NCI-H446 treated with DMSO at 0.1 percent for 48 hours (cell line): ENCODE measurements at regions not wholly inside any gene's neighbourhood (a gene's known extent, or its start where the extent isn't known, plus 50 kb on each side); places are given as distances from the start of the nearest gene placed in this dataset.
"Not testable (repeated sequence)": the region's sequence is repeated elsewhere in the genome, so short reads cannot be mapped to it uniquely, and the experiment has no call there.

Experiments used
- DNase-seq: peaks from one replicate; lab custom pipeline; 2025; lab: John Stamatoyannopoulos, UW

DNA sequence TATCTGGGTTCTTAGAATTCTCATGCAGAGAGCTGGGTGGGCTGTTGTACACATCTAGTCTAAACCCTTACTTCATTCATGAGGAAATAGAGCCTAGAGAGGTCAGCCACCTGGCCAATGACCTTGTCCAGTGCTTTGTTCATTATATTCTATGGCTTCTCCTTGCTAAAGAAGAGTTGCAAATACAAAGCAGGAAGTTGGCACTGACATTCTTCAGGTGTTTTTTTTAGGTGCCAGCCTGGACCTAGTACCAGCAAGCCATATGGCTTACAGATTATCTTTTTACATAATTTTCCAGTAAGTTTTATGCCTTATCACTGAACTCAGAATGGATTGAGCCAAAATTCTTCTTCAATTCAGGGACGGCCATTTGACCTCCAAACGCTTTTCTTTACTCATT, 54.7 kb upstream of the PGM2 start:
- no peak for DNase-seq

- no peak for DNase-seq
These were observed 56.5 kb upstream of the PGM2 start for GRCh38 chr4:37770016-37770415.

DNA sequence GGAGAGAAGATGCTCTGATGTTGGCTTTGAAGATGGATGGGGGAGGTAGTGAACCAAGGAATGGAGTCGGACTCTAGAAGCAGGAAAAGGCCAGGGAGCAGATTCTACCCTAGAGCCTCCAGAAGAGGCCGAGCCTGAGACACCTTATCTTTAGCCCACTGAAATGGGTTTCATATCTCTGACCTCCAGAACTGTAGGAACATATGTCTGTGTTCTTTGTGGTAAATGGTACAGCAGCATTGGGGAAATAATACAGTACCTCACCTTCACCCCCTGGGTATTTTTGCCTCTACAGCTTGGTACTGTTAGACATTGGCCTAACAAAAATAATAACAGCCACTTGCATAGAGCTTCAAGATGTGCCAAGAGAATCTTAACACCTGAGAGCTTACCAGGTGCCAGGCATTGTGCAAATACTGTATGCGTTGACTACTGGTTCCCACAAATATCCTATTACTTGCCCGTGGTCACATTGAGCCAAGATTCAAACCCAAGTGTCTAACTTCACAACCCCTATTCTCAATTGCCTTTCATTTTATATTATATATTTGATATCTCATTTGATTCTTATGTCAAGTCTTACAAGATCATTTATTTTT, 57.0 kb upstream of the PGM2 start:
- no peak for DNase-seq

GRCh38 chr4:37767546-37767945, 58.9 kb upstream of the PGM2 start:
- peak; percentile 5 for DNase-seq

GRCh38 chr4:37767019-37767418, 59.5 kb upstream of the PGM2 start:
- DNase-seq = no peak

GRCh38 chr4:37765741-37766140, 60.7 kb upstream of the PGM2 start:
- DNase-seq = no peak

DNA sequence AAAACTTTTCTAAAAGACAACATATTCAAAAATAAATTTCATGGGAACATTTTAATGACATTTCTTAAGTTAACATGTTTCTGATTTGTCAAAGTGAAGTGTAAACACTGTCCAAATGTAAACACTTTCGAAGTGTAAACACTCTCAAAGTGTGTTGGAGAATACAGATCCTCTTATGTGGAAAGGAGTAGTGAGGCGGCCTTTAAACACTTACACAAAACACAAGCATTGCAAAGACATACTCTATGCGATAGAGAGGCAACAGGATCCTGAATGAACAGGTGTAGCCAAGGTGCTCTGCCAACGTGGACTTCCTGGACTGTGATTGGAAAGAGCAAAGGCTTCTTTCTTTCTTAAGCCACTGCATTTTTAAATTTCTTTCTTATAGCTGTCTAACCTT, 62.7 kb upstream of the PGM2 start:
- no peak for DNase-seq

- DNase-seq = no peak
These were observed 63.5 kb upstream of the PGM2 start for GRCh38 chr4:37762991-37763368.

DNA sequence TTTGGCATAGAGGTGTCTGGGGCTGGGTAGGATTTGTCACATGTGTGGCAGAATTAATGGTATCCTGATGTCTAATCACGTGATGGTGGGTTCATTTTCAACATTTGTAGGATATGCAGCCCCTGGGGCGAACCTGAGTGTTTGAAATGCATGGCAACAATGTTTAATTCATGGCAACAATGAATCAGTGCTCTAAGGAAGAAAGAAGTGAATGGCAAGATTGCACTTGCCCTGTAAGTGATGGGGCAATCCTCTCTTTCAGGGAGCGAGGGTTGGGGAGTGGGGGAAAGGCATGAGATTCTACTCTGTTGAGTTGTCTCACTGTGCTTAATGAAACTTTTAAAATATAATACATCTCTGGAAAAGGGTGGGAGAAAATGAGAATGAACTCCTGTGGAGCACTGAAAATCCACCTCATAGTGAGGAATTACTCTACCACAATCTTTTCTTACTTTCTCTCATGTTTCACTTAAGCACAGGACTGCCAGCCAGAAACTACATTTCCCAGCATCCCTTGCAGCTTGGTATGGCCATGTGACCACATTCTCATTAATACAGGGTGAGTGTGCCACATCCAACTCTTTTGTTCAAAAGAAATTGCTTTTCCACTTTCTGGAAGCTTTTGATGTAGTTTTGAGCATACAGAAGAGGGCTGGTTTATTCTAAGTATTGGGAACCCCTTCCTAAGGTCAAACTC, 64.0 kb upstream of the PGM2 start:
- no peak for DNase-seq

DNA sequence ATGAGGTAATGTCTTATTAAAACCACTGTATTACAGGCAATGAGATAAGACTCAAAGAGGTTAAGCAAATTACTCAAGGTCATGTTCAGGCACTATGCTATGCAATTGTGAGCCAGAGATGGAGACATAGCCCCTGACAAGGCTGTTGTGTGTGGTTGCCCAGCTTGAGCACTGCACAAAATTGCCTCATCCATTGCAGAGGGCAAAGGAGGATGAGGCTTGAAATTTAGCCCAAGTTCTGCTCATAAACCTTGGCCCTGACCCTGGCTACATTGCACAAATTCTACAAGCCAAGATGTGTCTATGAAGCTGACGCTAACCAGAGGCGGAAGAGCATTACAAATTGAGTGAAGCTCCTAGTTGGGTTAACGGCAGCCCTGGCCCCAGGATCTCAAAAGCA, 65.6 kb upstream of the PGM2 start:
- no peak for DNase-seq

DNA sequence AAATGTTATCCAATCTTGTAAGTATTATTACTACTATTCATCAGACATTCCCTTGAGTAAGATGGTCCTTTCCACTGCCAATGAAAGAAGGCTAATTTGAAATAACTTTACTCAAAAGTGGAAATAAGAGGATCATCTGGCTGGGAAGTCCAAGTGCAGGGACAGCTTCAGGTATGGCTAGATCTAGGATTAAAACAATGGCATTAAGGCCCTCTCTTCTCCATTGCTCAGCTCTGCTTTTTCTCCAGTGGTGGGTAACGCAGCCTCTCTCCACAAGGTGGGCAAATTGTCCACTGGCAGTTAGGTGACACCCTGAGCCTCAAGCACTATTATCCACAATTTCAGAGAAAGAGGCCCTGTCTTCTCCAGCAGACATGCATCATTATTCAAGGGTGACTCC, 66.7 kb upstream of the PGM2 start:
- no peak for DNase-seq

- DNase-seq = no peak
These were observed 68.3 kb upstream of the PGM2 start for GRCh38 chr4:37758226-37758625.

DNA sequence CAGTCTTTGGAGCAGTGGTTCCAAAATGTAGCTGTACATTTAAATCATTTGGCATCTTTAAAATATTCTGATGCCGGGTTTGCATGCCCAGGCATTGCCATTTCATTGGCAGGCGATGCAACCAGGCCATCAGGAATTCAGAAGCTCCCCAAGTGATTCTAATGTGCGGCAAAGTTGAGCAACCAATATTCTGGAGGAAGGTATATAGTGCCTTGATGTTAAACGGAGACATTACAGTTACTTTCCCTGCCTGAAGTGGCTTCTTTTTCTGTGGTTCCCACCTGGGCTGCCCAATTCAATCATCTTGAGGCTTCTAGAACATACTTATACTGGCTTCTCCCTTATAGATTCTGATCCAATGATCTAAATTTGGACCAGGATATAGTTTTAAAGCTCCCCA, 68.7 kb upstream of the PGM2 start:
- DNase-seq = no peak

GRCh38 chr4:37757121-37757520, 69.4 kb upstream of the PGM2 start:
- DNase-seq = no peak

- no peak for DNase-seq
These were observed 68.4 kb upstream of the RELL1 start for GRCh38 chr4:37754410-37755185.

DNA sequence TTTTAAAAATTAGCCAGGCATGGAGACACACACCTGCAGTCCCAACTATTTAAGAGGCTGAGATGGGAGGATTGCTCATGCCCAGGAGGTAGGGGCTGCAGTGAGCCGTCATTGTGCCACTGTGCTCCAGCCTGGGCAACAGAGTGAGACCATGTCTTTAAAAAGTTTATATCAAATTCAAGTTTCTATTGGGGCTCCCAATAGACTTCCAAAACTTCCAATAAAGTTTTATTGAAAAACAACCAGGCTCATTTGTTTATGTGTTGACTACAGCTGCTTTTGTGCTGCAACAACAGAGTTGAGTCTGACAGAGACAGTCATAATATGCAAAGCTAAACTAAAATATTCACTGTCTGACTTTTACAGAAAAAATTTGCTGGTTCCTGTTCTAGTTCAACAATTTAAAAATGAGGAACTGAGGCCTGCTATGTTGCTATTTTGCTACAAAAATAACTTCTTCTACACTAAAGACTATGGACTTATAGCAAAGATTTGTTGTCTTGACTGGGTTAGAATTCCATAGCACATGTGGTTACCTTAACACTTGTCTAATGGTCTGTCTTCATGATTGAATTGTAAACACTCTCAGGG, 63.3 kb upstream of the RELL1 start:
- no peak for DNase-seq

- peak; percentile 97 for DNase-seq
These were observed 62.3 kb upstream of the RELL1 start for GRCh38 chr4:37748485-37748884.

GRCh38 chr4:37747772-37748330, 61.7 kb upstream of the RELL1 start:
- peak; percentile 51 for DNase-seq

DNA sequence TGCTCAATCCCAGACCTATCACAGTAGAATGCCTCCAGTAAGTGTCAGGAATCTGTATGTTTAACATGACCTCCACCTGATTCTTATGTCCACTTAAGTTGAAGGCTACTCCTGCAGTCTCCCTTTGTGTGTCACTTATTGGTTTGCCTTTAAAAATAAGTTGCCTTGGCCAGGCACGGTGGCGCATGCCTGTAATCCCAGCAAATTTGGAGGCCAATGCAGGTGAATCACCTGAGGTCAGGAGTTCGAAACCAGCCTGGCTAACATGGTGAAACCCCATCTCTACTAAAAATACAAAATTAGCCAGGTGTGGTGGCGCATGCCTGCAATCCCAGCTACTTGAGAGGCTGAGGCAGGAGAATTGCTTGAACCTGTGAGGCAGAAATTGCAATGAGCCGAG, 60.7 kb upstream of the RELL1 start:
- DNase-seq = not testable (repeated sequence)

DNA sequence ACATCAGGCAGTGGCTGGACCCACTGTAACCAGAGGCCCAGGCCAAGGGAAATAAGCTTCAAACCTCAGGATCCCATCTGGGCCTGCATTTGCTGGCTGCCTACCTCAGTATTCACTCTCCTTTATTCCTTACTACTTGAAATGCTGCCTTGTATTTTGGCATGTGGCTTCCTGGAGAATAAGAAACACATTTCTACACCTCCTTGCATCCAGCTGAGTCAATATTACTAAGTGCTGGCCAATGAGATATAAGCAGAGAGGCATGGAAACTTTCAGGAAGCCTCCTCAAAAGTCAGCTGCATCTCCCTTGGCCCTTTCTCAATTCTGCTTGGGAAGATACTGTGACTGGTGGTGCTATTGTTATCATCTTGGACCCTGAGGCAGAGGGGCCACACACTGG, 59.8 kb upstream of the RELL1 start:
- no peak for DNase-seq

- no peak for DNase-seq
These were observed 56.0 kb upstream of the RELL1 start for GRCh38 chr4:37742149-37742548.

DNA sequence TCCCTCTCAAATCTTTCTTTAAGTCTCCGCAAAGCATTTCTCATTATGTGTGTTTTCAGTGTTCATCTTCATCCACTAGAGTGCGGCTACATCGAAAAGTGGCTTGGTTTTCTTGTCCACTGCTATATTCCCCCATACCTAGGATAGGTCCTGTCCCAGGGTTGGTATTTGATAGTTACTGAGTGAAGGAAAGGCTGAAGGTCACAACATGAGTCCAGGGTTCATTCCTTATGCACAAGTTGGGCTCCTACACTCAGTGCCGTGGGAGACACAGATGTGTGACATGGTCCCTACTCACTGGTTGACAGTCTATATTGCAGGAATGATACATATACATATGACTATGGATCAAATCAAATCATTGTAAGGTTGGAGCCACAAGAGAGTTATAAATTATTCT, 55.4 kb upstream of the RELL1 start:
- DNase-seq = no peak

GRCh38 chr4:37740546-37740945, 54.4 kb upstream of the RELL1 start:
- DNase-seq = no peak
